ENCODE measurements at regions not wholly inside any gene's neighbourhood (a gene's known extent, or its start where the extent isn't known, plus 50 kb on each side); places are given as distances from the start of the nearest gene placed in this dataset.
"Not testable (repeated sequence)": the region's sequence is repeated elsewhere in the genome, so short reads cannot be mapped to it uniquely, and the experiment has no call there.

DNA sequence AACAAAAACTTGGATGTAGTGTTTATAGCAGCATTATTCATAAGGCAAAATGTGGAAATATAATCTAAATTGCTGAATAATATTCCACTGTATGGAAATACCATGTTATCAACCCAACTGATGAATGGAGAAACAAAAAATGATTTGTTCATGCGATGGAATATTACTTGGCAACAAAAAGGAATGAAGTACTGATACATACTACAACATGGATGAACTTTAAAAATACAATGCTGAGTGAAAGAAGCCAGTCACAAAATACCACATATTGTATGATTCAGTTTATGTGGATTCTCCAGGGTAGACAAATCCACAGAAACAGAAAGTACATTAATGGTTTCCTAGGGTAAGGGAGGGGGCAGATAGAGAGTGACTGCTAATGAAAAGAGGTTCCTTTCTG is 83.7 kb upstream of the DNAH5 start:
- DNase-seq = no peak
- Histone ChIP-seq H3K27me3 (ENCODE audit: control insufficient read depth, insufficient read depth, low read length, poor library complexity, severe bottlenecking) (peaks cover 28% of the 10 kb centered on the region), H3K27ac (ENCODE audit: low read depth, low read length) (no peak overlapping the region), H3K4me3 (ENCODE audit: low read length) (no peak overlapping the region), H3K9ac (ENCODE audit: extremely low read depth, low read length, poor library complexity, severe bottlenecking) (no peak overlapping the region), H3K4me1 (ENCODE audit: control insufficient read depth, insufficient read depth, low read length) (no peaks in the 10 kb centered on the region), H3K9me3 (ENCODE audit: control insufficient read depth, low read length) (no peaks in the 10 kb centered on the region), H3K36me3 (ENCODE audit: control insufficient read depth, insufficient read depth, low read length) (no peaks in the 10 kb centered on the region)
- Mint-ChIP-seq H3K9me3 (no peaks in the 10 kb centered on the region), H3K4me3 (no peak overlapping the region), H3K27me3 (ENCODE audit: insufficient read depth) (peaks cover 17% of the 10 kb centered on the region), H3K36me3 (ENCODE audit: low read depth) (no peaks in the 10 kb centered on the region), H3K27ac (no peak overlapping the region), H3K4me1 (no peaks in the 10 kb centered on the region)
- no peak for TF ChIP-seq CTCF (conservative IDR thresholded peaks at IDR 0.05)
- 100% methylated on average over 1 of the region's 1 CpG; no CpG with 5 or more reads in 1 of the 2 experiments for WGBS, 2 experiments (ENCODE audit: insufficient coverage in 1 of 2, insufficient read length in 1 of 2)

DNA sequence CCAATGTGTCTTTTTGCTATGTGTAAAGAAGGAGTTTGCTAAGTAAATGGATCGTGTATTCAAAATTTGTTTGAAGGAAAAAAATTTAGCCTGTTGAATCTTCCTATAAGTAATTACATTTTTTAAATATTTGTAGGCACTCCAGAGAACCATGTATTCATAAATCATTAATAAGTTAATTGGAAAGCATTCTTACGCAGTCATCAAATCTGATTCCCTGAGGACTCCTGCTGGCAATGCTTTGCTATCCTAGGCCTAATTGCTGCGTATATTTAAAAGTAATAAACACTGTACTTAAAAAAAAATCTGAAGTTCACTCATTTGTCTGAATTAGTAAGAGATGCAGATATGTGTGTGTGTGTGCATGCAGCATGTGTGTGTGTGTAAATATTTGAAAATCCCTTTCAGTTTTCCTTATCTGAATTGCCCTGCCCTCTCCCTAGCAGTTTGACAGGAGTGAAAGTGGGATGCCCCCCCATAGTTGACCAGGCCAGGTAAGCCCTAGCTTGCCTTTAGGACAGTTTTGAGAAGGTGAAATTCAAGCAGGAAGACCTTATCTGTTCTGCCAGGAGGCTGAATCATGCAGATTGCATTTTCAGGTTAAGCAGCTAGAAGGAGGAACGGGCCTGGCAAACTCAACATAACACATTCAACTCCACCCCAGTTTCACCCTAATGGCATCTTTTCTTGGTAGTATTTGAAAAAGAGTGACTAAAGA is 81.2 kb upstream of the DNAH5 start:
- Histone ChIP-seq H3K9me3 (ENCODE audit: control insufficient read depth, low read length) (no peaks in the 10 kb centered on the region), H3K36me3 (ENCODE audit: control insufficient read depth, insufficient read depth, low read length) (no peaks in the 10 kb centered on the region), H3K4me3 (ENCODE audit: low read length) (no peak overlapping the region), H3K9ac (ENCODE audit: extremely low read depth, low read length, poor library complexity, severe bottlenecking) (no peak overlapping the region), H3K27me3 (ENCODE audit: control insufficient read depth, insufficient read depth, low read length, poor library complexity, severe bottlenecking) (peaks cover 28% of the 10 kb centered on the region), H3K4me1 (ENCODE audit: control insufficient read depth, insufficient read depth, low read length) (no peaks in the 10 kb centered on the region), H3K27ac (ENCODE audit: low read depth, low read length) (no peak overlapping the region)
- Mint-ChIP-seq H3K27me3 (ENCODE audit: insufficient read depth) (peaks cover 17% of the 10 kb centered on the region), H3K27ac (no peak overlapping the region), H3K4me1 (no peaks in the 10 kb centered on the region), H3K36me3 (ENCODE audit: low read depth) (no peaks in the 10 kb centered on the region), H3K4me3 (no peak overlapping the region), H3K9me3 (no peaks in the 10 kb centered on the region)
- 86% methylated on average over 3 of the region's 4 CpGs; no CpG with 5 or more reads in 1 of the 2 experiments for WGBS, 2 experiments (ENCODE audit: insufficient coverage in 1 of 2, insufficient read length in 1 of 2)
- no peak for TF ChIP-seq CTCF (conservative IDR thresholded peaks at IDR 0.05)
- no peak for DNase-seq

DNA sequence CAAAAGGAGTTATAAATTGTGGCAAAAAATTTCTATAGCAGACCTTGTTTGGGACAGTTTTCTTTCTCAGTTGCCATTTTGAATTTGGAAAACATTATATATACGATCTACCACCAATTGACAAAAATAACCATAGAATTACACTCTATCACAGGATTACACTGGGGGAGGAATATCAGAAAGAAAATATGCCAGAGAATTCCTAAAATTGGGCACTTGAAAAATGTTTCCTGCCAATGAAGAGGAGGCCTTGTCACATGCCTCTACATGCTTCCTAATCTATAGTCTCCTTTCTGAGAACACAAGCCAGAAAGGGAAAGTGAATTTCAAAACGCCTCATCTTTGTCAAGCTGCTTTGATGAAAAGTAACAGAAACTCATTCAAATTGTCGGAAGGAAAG is 78.5 kb upstream of the DNAH5 start:
- Mint-ChIP-seq H3K27ac (no peak overlapping the region), H3K27me3 (ENCODE audit: insufficient read depth) (peaks cover 12% of the 10 kb centered on the region), H3K9me3 (peaks cover 2% of the 10 kb centered on the region)

DNA sequence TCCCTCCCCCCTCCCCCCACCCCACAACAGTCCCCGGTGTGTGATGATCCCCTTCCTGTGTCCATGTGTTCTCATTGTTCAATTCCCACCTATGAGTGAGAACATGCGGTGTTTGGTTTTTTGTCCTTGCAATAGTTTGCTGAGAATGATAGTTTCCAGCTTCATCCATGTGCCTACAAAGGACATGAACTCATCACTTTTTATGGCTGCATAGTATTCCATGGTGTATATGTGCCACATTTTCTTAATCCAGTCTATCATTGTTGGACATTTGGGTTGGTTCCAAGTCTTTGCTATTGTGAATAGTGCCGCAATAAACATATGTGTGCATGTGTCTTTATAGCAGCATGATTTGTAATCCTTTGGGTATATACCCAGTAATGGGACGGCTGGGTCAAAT is 76.5 kb upstream of the DNAH5 start:
- not testable (repeated sequence) for DNase-seq; H3K9me3 ChIP-seq (ENCODE audit: control insufficient read depth, low read length); H3K4me3 Mint-ChIP-seq; H3K9ac ChIP-seq (ENCODE audit: extremely low read depth, low read length, poor library complexity, severe bottlenecking); H3K27ac ChIP-seq (ENCODE audit: low read depth, low read length); H3K4me3 ChIP-seq (ENCODE audit: low read length); H3K27ac Mint-ChIP-seq; H3K36me3 Mint-ChIP-seq (ENCODE audit: low read depth); H3K36me3 ChIP-seq (ENCODE audit: control insufficient read depth, insufficient read depth, low read length); H3K4me1 ChIP-seq (ENCODE audit: control insufficient read depth, insufficient read depth, low read length); H3K4me1 Mint-ChIP-seq; H3K9me3 Mint-ChIP-seq
- peaks cover 14% of the 10 kb centered on the region for H3K27me3 Mint-ChIP-seq (ENCODE audit: insufficient read depth)
- WGBS, 2 experiments (ENCODE audit: insufficient coverage in 1 of 2, insufficient read length in 1 of 2) = 100% methylated on average over 1 of the region's 4 CpGs; no CpG with 5 or more reads in 1 of the 2 experiments
- H3K27me3 ChIP-seq (ENCODE audit: control insufficient read depth, insufficient read depth, low read length, poor library complexity, severe bottlenecking) = peaks cover 17% of the 10 kb centered on the region

More for the DNA sequence above, 78.5 kb upstream of the DNAH5 start:
- Histone ChIP-seq H3K27me3 (ENCODE audit: control insufficient read depth, insufficient read depth, low read length, poor library complexity, severe bottlenecking) (peaks cover 17% of the 10 kb centered on the region), H3K4me3 (ENCODE audit: low read length) (no peak overlapping the region), H3K4me1 (ENCODE audit: control insufficient read depth, insufficient read depth, low read length) (no peaks in the 10 kb centered on the region), H3K36me3 (ENCODE audit: control insufficient read depth, insufficient read depth, low read length) (no peaks in the 10 kb centered on the region), H3K9ac (ENCODE audit: extremely low read depth, low read length, poor library complexity, severe bottlenecking) (no peak overlapping the region), H3K27ac (ENCODE audit: low read depth, low read length) (no peak overlapping the region), H3K9me3 (ENCODE audit: control insufficient read depth, low read length) (no peaks in the 10 kb centered on the region)
- no peak for DNase-seq
- TF ChIP-seq CTCF (conservative IDR thresholded peaks at IDR 0.05) = no peak
- H3K4me3 Mint-ChIP-seq = no peak overlapping the region
- H3K36me3 Mint-ChIP-seq (ENCODE audit: low read depth) = no peaks in the 10 kb centered on the region
- H3K4me1 Mint-ChIP-seq = no peaks in the 10 kb centered on the region
- WGBS, 2 experiments (ENCODE audit: insufficient coverage in 1 of 2, insufficient read length in 1 of 2) = 84 to 100% methylated on average over 1 to 3 of the region's 3 CpGs

Data from endodermal cell (in vitro differentiated cells).